Spleen (tissue), 7 donors: ENCODE measurements at regions not wholly inside any gene's neighbourhood (a gene's known extent, or its start where the extent isn't known, plus 50 kb on each side); places are given as distances from the start of the nearest gene placed in this dataset.

ENCODE experiments used
- POLR2A ChIP-seq, 3 donors: fragments of 450-650 bp; IDR thresholded peaks; one replicate each; pipeline ENCODE4 v1.5.1; 2017; ENCODE audit warnings: antibody characterized with exemption in 3 of 3, mild to moderate bottlenecking in 1 of 3
- TF ChIP-seq, protein P1 (sequence below), 11 experiments: fragments of 200-600 bp in 7 of 11; fragments of 450-650 bp in 4 of 11; sonication (generic) in 4 of 11; IDR thresholded peaks in 8 of 11; conservative IDR thresholded peaks in 3 of 11; 1 replicate in 7 of 11; 2 replicates in 4 of 11; pipeline versions ENCODE4 v1.4.0 to v1.8.0; 2016 to 2021; ENCODE audit warnings: antibody characterized with exemption in 11 of 11, inconsistent platforms in 4 of 11, mild to moderate bottlenecking in 1 of 11
- donor health status: DM: no; HTN: no; CAD: no; lungs with moderate emphysema.
- donor health status: DM: no; HTN: no; CAD: no.
- donor health status: DM: no; HTN: no; CAD: no.

DNA sequence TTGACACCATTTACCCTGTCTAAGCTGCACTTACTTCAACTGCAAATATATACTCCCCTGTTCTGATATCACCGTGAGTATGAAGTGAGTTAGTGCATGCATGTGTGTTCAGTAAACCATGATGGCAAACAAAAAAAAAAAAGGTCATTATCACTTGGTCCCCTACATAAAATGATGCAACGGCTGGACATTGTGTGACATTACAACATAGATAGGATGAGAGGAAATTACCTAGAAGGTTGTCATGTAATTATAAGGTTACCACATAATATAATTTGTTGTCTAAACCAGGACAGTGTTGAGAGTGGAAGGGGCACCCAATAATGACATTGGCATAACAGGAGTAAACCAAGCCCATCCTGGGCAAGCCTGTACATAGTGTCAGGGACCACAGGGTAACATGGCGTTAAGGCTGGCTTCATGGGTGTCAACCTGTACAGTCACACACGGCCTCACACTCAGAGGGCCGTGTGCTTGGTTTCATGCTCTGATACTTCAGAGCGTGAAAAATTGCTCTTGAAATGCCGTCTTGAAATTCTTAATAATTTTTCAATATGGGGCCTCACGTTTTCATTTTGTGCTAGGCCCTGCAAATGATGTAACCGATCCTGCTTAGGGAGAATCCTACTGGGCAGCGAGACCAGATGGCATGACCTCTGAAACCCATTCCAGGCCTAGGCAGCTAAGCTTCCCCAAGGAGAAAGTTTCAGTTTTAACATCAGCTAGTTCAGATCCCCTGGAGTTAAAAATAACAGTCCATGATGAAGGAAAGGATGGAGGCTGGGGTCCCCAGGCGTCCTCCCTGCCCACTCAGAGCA, 106.1 kb downstream of the AXIN2 start:
- TF ChIP-seq, protein P1, sequence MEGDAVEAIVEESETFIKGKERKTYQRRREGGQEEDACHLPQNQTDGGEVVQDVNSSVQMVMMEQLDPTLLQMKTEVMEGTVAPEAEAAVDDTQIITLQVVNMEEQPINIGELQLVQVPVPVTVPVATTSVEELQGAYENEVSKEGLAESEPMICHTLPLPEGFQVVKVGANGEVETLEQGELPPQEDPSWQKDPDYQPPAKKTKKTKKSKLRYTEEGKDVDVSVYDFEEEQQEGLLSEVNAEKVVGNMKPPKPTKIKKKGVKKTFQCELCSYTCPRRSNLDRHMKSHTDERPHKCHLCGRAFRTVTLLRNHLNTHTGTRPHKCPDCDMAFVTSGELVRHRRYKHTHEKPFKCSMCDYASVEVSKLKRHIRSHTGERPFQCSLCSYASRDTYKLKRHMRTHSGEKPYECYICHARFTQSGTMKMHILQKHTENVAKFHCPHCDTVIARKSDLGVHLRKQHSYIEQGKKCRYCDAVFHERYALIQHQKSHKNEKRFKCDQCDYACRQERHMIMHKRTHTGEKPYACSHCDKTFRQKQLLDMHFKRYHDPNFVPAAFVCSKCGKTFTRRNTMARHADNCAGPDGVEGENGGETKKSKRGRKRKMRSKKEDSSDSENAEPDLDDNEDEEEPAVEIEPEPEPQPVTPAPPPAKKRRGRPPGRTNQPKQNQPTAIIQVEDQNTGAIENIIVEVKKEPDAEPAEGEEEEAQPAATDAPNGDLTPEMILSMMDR (IDR thresholded peaks at IDR 0.05 in 8 of 11, conservative IDR thresholded peaks at IDR 0.05 in 3 of 11), result no peak
- no peak for TF ChIP-seq POLR2A (IDR thresholded peaks at IDR 0.05)
